Keratinocyte (primary cell): ENCODE measurements at regions not wholly inside any gene's neighbourhood (a gene's known extent, or its start where the extent isn't known, plus 50 kb on each side); places are given as distances from the start of the nearest gene placed in this dataset.

Source experiments
- DNase-seq: peaks from one replicate; pipeline ENCODE4 v3.0.0-alpha.2; 2011; ENCODE audit warnings: low read depth, missing footprints, low spot score
- FAIRE-seq: peaks from 2 replicates; lab custom pipeline; 2011; peaks lifted over from hg19 to GRCh38; lab: Jason Lieb, UNC
- H2AFZ ChIP-seq: 2 replicates; pipeline ENCODE4 v1.6.0; 2012; ENCODE audit warnings: low read length, control low read depth, inconsistent platforms; ENCODE audit not compliant: control insufficient read depth
- H3K27ac ChIP-seq: 2 replicates; pipeline ENCODE4 v1.5.1; 2011; ENCODE audit warnings: low read length; ENCODE audit not compliant: control insufficient read depth, insufficient read depth
- H3K27me3 ChIP-seq: 3 replicates; pipeline ENCODE4 v1.6.0; 2011; ENCODE audit warnings: low read length; ENCODE audit not compliant: control insufficient read depth, insufficient read depth; ENCODE audit errors: extremely low read depth
- H3K36me3 ChIP-seq, 2 experiments: 2 replicates in 1 of 2; 3 replicates in 1 of 2; pipeline ENCODE4 v1.5.1; 2011; ENCODE audit warnings: low read length in 2 of 2, mild to moderate bottlenecking in 1 of 2; ENCODE audit not compliant: control insufficient read depth in 2 of 2, insufficient read depth in 2 of 2; ENCODE audit errors: extremely low read depth in 1 of 2
- H3K4me1 ChIP-seq: 3 replicates; pipeline ENCODE4 v1.5.1; 2011; ENCODE audit warnings: low read length; ENCODE audit not compliant: control insufficient read depth, insufficient read depth; ENCODE audit errors: extremely low read depth
- H3K4me2 ChIP-seq: 3 replicates; pipeline ENCODE4 v1.6.0; 2011; ENCODE audit warnings: low read depth, low read length; ENCODE audit not compliant: control insufficient read depth, insufficient read depth; ENCODE audit errors: extremely low read depth
- H3K4me3 ChIP-seq, 3 experiments: fragments of 200-600 bp in 1 of 3; sonication (generic) in 1 of 3; 2 replicates in 2 of 3; 3 replicates in 1 of 3; pipeline ENCODE4 v1.5.1; 2011 to 2016; ENCODE audit warnings: low read length in 3 of 3, mild to moderate bottlenecking in 3 of 3, control low read depth in 2 of 3, inconsistent platforms in 1 of 3, low read depth in 1 of 3, mixed read lengths in 1 of 3, mixed run types in 1 of 3, moderate library complexity in 1 of 3; ENCODE audit not compliant: control insufficient read depth in 2 of 3, insufficient read depth in 2 of 3; ENCODE audit errors: extremely low read depth in 1 of 3
- H3K79me2 ChIP-seq: 2 replicates; pipeline ENCODE4 v1.6.0; 2012; ENCODE audit warnings: low read length; ENCODE audit not compliant: control insufficient read depth, insufficient read depth
- H3K9ac ChIP-seq: 3 replicates; pipeline ENCODE4 v1.6.0; 2011; ENCODE audit warnings: low read length; ENCODE audit not compliant: control insufficient read depth, insufficient read depth; ENCODE audit errors: extremely low read depth
- H3K9me1 ChIP-seq: 3 replicates; pipeline ENCODE4 v1.6.0; 2011; ENCODE audit warnings: low read length; ENCODE audit not compliant: control insufficient read depth, insufficient read depth; ENCODE audit errors: extremely low read depth
- H3K9me3 ChIP-seq: 2 replicates; pipeline ENCODE4 v1.5.1; 2012; ENCODE audit warnings: low read depth, low read length; ENCODE audit not compliant: control insufficient read depth
- H4K20me1 ChIP-seq: 3 replicates; pipeline ENCODE4 v1.6.0; 2011; ENCODE audit warnings: low read length; ENCODE audit not compliant: control insufficient read depth, insufficient read depth; ENCODE audit errors: extremely low read depth
- CTCF ChIP-seq, 3 experiments: IDR thresholded peaks in 1 of 3; conservative IDR thresholded peaks in 1 of 3; optimal IDR thresholded peaks in 1 of 3; 2 replicates in 2 of 3; 3 replicates in 1 of 3; pipeline versions ENCODE3 to v1.5.1; 2011; ENCODE audit warnings: low read length in 3 of 3, mild to moderate bottlenecking in 3 of 3, moderate library complexity in 2 of 3, control low read depth in 1 of 3, inconsistent platforms in 1 of 3; ENCODE audit not compliant: insufficient read depth in 2 of 3; ENCODE audit errors: extremely low read depth in 1 of 3
- EZH2 ChIP-seq: IDR thresholded peaks from one replicate; pipeline ENCODE4 v1.6.1; 2012; ENCODE audit warnings: inconsistent platforms, mild to moderate bottlenecking, low read length, moderate library complexity
- dilution Hi-C: fragments of 300-500 bp; cut with MboI; formaldehyde crosslinking; loops from one replicate; pipeline ENCODE4 v1.7.0; 2020; ENCODE audit warnings: low sequenced_read_pairs; ENCODE audit not compliant: extremely low pct_ligation_motif_present

GRCh38 chr10:84762754-84763394 lies 434.5 kb downstream of the CCSER2 start:
- Histone ChIP-seq H2AFZ (no peak overlapping the region), H3K27me3 (no peaks in the 10 kb centered on the region), H3K4me3 (no peak overlapping the region), H4K20me1 (no peaks in the 10 kb centered on the region), H3K9ac (no peak overlapping the region), H3K4me2 (no peak overlapping the region), H3K27ac (no peak overlapping the region), H3K36me3 (no peaks in the 10 kb centered on the region), H3K9me3 (no peaks in the 10 kb centered on the region), H3K79me2 (no peaks in the 10 kb centered on the region), H3K9me1 (no peaks in the 10 kb centered on the region), H3K4me1 (no peaks in the 10 kb centered on the region)
- FAIRE-seq (no peak), DNase-seq (no peak)
- no peak for TF ChIP-seq CTCF (optimal IDR thresholded peaks at IDR 0.05 in 1 of 3, IDR thresholded peaks at IDR 0.05 in 1 of 3, conservative IDR thresholded peaks at IDR 0.05 in 1 of 3; ENCODE audit: extremely low read depth in 1 of 3, insufficient read depth in 2 of 3, low read length in 3 of 3)
- TF ChIP-seq EZH2: no peak
- dilution Hi-C loops: no loop called here

- H3K36me3 ChIP-seq: no peaks in the 10 kb centered on the region
- no peak overlapping the region for H3K9ac ChIP-seq
- H3K9me3 ChIP-seq: no peaks in the 10 kb centered on the region
- no peaks in the 10 kb centered on the region for H3K27me3 ChIP-seq
- H3K27ac ChIP-seq: no peak overlapping the region
- no peak overlapping the region for H2AFZ ChIP-seq
- dilution Hi-C loops: no loop called here
- H3K4me1 ChIP-seq: no peaks in the 10 kb centered on the region
- no peak for DNase-seq
- FAIRE-seq: no peak
- H3K9me1 ChIP-seq: no peaks in the 10 kb centered on the region
- no peak overlapping the region for H3K4me3 ChIP-seq
- TF ChIP-seq CTCF (optimal IDR thresholded peaks at IDR 0.05 in 1 of 3, IDR thresholded peaks at IDR 0.05 in 1 of 3, conservative IDR thresholded peaks at IDR 0.05 in 1 of 3; ENCODE audit: extremely low read depth in 1 of 3, insufficient read depth in 2 of 3, low read length in 3 of 3) (no peak), EZH2 (no peak)
- H3K79me2 ChIP-seq: no peaks in the 10 kb centered on the region
- no peak overlapping the region for H3K4me2 ChIP-seq
- no peaks in the 10 kb centered on the region for H4K20me1 ChIP-seq
These were observed 435.6 kb downstream of the CCSER2 start for GRCh38 chr10:84763965-84764364.
